Ishikawa (cell line): ENCODE measurements at regions not wholly inside any gene's neighbourhood (a gene's known extent, or its start where the extent isn't known, plus 50 kb on each side); places are given as distances from the start of the nearest gene placed in this dataset.

Experiments used
- CEBPB ChIP-seq: IDR thresholded peaks from 2 replicates; pipeline ENCODE4 v1.6.1; 2012
- CREB1 ChIP-seq: IDR thresholded peaks from 2 replicates; pipeline ENCODE4 v1.6.1; 2012; ENCODE audit warnings: low read depth
- EGR1 ChIP-seq: IDR thresholded peaks from 2 replicates; pipeline ENCODE4 v1.6.1; 2012
- EP300 ChIP-seq: IDR thresholded peaks from 2 replicates; pipeline ENCODE4 v1.6.1; 2012; ENCODE audit warnings: borderline replicate concordance
- FOXM1 ChIP-seq: IDR thresholded peaks from 2 replicates; pipeline ENCODE4 v1.6.1; 2012; ENCODE audit warnings: low read depth, borderline replicate concordance
- MAX ChIP-seq: IDR thresholded peaks from 2 replicates; pipeline ENCODE4 v1.6.1; 2012
- NFIC ChIP-seq: IDR thresholded peaks from 2 replicates; pipeline ENCODE4 v1.6.1; 2012
- RAD21 ChIP-seq: IDR thresholded peaks from 2 replicates; pipeline ENCODE4 v1.6.1; 2012; ENCODE audit warnings: low read depth
- REST ChIP-seq: IDR thresholded peaks from 2 replicates; pipeline ENCODE4 v1.6.1; 2012; ENCODE audit warnings: low read depth, mild to moderate bottlenecking
- TAF1 ChIP-seq: IDR thresholded peaks from 2 replicates; pipeline ENCODE4 v1.6.1; 2012; ENCODE audit warnings: low read depth, mild to moderate bottlenecking
- TCF12 ChIP-seq: IDR thresholded peaks from 2 replicates; pipeline ENCODE4 v1.6.1; 2012; ENCODE audit warnings: low read depth
- TEAD4 ChIP-seq: IDR thresholded peaks from 2 replicates; pipeline ENCODE4 v1.6.1; 2012
- USF1 ChIP-seq: IDR thresholded peaks from 2 replicates; pipeline ENCODE4 v1.6.1; 2012
- YY1 ChIP-seq: IDR thresholded peaks from 2 replicates; pipeline ENCODE4 v1.6.1; 2012; ENCODE audit warnings: low read depth
- ZBTB7A ChIP-seq: IDR thresholded peaks from 2 replicates; pipeline ENCODE4 v1.6.1; 2012; ENCODE audit warnings: low read depth

- TF ChIP-seq NFIC, result no peak
- TF ChIP-seq USF1, result peak; percentile 69
- TF ChIP-seq CEBPB, result no peak
- no peak for TF ChIP-seq TAF1
Measured at GRCh38 chr16:24624102-24624501, 84.7 kb downstream of the RBBP6 start.

- TF ChIP-seq EGR1, result no peak
- no peak for TF ChIP-seq EP300
- no peak for TF ChIP-seq CREB1
- no peak for TF ChIP-seq REST
- TF ChIP-seq TCF12, result no peak
- no peak for TF ChIP-seq TAF1
Measured at GRCh38 chr16:24626256-24626655, 86.9 kb downstream of the RBBP6 start.

GRCh38 chr16:24634919-24635318, 94.5 kb upstream of the TNRC6A start:
- TF ChIP-seq EGR1 (no peak), MAX (no peak), REST (no peak), NFIC (no peak), TAF1 (no peak), YY1 (no peak), CEBPB (no peak)

- TF ChIP-seq NFIC (peak; percentile 75), ZBTB7A (no peak), TCF12 (no peak), CREB1 (no peak), USF1 (peak; percentile 67), REST (no peak), EP300 (no peak; the same call in 1 of the 2 replicates), MAX (no peak), TAF1 (no peak), RAD21 (no peak), TEAD4 (peak; percentile 68), YY1 (no peak), CEBPB (0 out of 2 replicates have a peak, but pooled peaks have one; percentile 32), FOXM1 (no peak), EGR1 (no peak)
Measured at GRCh38 chr16:24635900-24636610, 93.4 kb upstream of the TNRC6A start.

- TF ChIP-seq EGR1 (no peak), USF1 (no peak), CEBPB (no peak), TCF12 (no peak), YY1 (no peak), ZBTB7A (no peak), REST (no peak), FOXM1 (no peak), RAD21 (no peak), TEAD4 (no peak), EP300 (no peak), TAF1 (no peak)
Measured at GRCh38 chr16:24639769-24640168, 89.7 kb upstream of the TNRC6A start.
